Body of pancreas (tissue), 4 donors: ENCODE measurements at regions not wholly inside any gene's neighbourhood (a gene's known extent, or its start where the extent isn't known, plus 50 kb on each side); places are given as distances from the start of the nearest gene placed in this dataset.

Experiments
- CTCF ChIP-seq, 7 experiments: fragments of 450-650 bp in 4 of 7; fragments of 200-600 bp in 3 of 7; sonication (generic) in 3 of 7; IDR thresholded peaks; one replicate each; pipeline ENCODE4 v1.5.1; 2016 to 2019; ENCODE audit warnings: antibody characterized with exemption in 7 of 7
- POLR2A ChIP-seq, 3 donors: fragments of 450-650 bp; IDR thresholded peaks; one replicate each; pipeline ENCODE4 v1.6.1; 2016; ENCODE audit warnings: antibody characterized with exemption in 3 of 3, mild to moderate bottlenecking in 2 of 3

GRCh38 chr7:49486974-49487829 lies 286.2 kb upstream of the VWC2 start:
- TF ChIP-seq CTCF (IDR thresholded peaks at IDR 0.05) (no peak), POLR2A (IDR thresholded peaks at IDR 0.05) (no peak)
